ENCODE measurements at regions not wholly inside any gene's neighbourhood (a gene's known extent, or its start where the extent isn't known, plus 50 kb on each side); places are given as distances from the start of the nearest gene placed in this dataset.

DNA sequence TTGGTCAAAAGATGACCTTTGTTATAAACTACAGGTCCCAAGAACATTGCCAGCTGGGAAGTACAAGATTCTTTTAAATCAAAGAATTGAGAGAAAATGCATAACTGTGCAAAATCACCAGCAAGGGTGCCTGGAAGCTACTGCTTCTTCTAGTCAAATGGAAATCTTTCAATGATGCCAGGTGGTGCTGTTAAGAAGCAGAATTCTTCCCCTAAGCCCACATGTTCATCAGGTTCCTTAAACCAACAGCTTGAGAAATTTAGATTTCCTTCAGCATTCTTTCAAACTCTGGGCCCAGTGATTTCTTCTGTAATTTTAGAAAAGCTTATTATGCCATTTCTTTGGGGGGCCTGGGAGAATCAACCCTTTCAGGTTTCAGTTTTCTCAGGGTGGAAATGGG is 207.8 kb upstream of the WSCD1 start:
- FAIRE-seq = no peak
- H3K27me3 Mint-ChIP-seq (ENCODE audit: low read depth, unreplicated experiment) = peaks cover 18% of the 10 kb centered on the region
- no peak overlapping the region for H2AFZ ChIP-seq (ENCODE audit: low read depth, low read length)

DNA sequence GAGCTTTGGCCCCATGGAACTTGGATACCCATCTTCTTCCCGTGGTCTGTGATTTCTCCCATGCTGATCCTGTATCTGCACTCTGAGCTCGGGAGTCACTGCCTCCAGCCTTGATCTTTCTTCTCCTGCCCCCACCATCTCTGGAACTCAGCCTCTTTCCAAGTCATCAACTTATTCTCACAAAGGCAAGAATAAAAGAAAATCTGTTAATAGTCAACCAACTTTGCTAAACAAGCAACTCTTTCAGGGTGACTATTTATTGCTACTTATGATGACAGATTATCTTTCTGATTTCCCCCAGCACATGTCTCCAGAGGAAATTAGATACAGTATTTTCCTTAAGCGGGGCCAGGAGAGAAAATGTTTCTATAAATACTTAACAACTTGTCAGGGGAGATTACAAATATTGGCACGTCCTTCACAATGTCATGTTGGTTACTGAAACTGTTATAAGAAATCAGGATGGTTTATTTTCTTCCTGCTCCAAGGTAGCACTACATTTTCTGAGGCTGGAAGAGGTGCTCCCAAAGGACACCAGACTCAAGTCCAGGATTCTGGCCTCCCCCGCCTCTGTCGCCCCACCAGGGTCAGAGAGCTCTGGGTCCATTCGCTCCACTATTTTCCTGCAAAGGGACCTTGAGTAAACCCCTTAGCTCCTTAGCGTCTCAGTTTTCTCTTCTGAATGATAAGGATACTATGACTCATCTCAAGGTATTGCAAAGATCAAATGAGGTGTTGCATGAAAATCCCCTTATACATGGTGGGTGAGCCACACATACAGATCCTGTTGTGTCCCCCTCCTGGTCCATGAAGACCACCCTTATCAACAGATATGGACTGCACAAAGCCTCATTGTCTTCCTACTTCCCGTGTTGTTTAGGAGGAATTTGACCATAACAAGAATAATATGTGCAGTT is 205.2 kb upstream of the WSCD1 start:
- Mint-ChIP-seq H3K9me3 (ENCODE audit: unreplicated experiment) (no peaks in the 10 kb centered on the region), H3K27ac (ENCODE audit: unreplicated experiment) (no peak overlapping the region), H3K36me3 (ENCODE audit: low read depth, unreplicated experiment) (no peaks in the 10 kb centered on the region), H3K4me1 (ENCODE audit: low read depth, unreplicated experiment) (peaks cover 1% of the 10 kb centered on the region), H3K27me3 (ENCODE audit: low read depth, unreplicated experiment) (peaks cover 20% of the 10 kb centered on the region), H3K4me3 (ENCODE audit: unreplicated experiment) (no peak overlapping the region)
- H3K9me3 ChIP-seq (ENCODE audit: insufficient read depth, low read depth, low read length) = no peaks in the 10 kb centered on the region
- no peaks in the 10 kb centered on the region for H3K36me3 ChIP-seq (ENCODE audit: insufficient read depth, low read length)
- no peaks in the 10 kb centered on the region for H3K79me2 ChIP-seq (ENCODE audit: insufficient read depth, low read length)
- no peak overlapping the region for H3K4me3 ChIP-seq (ENCODE audit: insufficient read depth, low read depth, low read length)
- H3K4me1 ChIP-seq (ENCODE audit: insufficient read depth, low read length) = no peaks in the 10 kb centered on the region
- no peak overlapping the region for H3K27ac ChIP-seq (ENCODE audit: low read depth, low read length)
- no peaks in the 10 kb centered on the region for H3K27me3 ChIP-seq (ENCODE audit: insufficient read depth, low read length)
- DNase-seq (ENCODE audit: low read depth) = no peak
- no peak for FAIRE-seq
- no peak overlapping the region for H2AFZ ChIP-seq (ENCODE audit: low read depth, low read length)
- H3K4me2 ChIP-seq (ENCODE audit: low read length) = no peak overlapping the region
- no peak overlapping the region for H3K9ac ChIP-seq (ENCODE audit: low read length)
- TF ChIP-seq, protein P1, sequence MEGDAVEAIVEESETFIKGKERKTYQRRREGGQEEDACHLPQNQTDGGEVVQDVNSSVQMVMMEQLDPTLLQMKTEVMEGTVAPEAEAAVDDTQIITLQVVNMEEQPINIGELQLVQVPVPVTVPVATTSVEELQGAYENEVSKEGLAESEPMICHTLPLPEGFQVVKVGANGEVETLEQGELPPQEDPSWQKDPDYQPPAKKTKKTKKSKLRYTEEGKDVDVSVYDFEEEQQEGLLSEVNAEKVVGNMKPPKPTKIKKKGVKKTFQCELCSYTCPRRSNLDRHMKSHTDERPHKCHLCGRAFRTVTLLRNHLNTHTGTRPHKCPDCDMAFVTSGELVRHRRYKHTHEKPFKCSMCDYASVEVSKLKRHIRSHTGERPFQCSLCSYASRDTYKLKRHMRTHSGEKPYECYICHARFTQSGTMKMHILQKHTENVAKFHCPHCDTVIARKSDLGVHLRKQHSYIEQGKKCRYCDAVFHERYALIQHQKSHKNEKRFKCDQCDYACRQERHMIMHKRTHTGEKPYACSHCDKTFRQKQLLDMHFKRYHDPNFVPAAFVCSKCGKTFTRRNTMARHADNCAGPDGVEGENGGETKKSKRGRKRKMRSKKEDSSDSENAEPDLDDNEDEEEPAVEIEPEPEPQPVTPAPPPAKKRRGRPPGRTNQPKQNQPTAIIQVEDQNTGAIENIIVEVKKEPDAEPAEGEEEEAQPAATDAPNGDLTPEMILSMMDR (IDR thresholded peaks at IDR 0.05; ENCODE audit: insufficient read depth, low read depth, low read length) = no peak
- no peak for TF ChIP-seq EZH2 (IDR thresholded peaks at IDR 0.05; ENCODE audit: insufficient read depth, low read length)
- no peaks in the 10 kb centered on the region for H4K20me1 ChIP-seq (ENCODE audit: insufficient read depth, low read length)

More for the DNA sequence above, 207.8 kb upstream of the WSCD1 start:
- no peak overlapping the region for H3K27ac ChIP-seq (ENCODE audit: low read depth, low read length)
- TF ChIP-seq, protein P1 (IDR thresholded peaks at IDR 0.05; ENCODE audit: insufficient read depth, low read depth, low read length) = no peak
- TF ChIP-seq EZH2 (IDR thresholded peaks at IDR 0.05; ENCODE audit: insufficient read depth, low read length) = no peak
- Mint-ChIP-seq H3K9me3 (ENCODE audit: unreplicated experiment) (no peaks in the 10 kb centered on the region), H3K27ac (ENCODE audit: unreplicated experiment) (no peak overlapping the region), H3K4me1 (ENCODE audit: low read depth, unreplicated experiment) (peaks cover 1% of the 10 kb centered on the region), H3K36me3 (ENCODE audit: low read depth, unreplicated experiment) (no peaks in the 10 kb centered on the region), H3K4me3 (ENCODE audit: unreplicated experiment) (no peak overlapping the region)
- H4K20me1 ChIP-seq (ENCODE audit: insufficient read depth, low read length) = no peaks in the 10 kb centered on the region
- no peak for DNase-seq (ENCODE audit: low read depth)
- no peaks in the 10 kb centered on the region for H3K4me1 ChIP-seq (ENCODE audit: insufficient read depth, low read length)
- H3K27me3 ChIP-seq (ENCODE audit: insufficient read depth, low read length) = no peaks in the 10 kb centered on the region
- H3K4me2 ChIP-seq (ENCODE audit: low read length) = no peak overlapping the region
- no peak overlapping the region for H3K4me3 ChIP-seq (ENCODE audit: insufficient read depth, low read depth, low read length)
- no peaks in the 10 kb centered on the region for H3K79me2 ChIP-seq (ENCODE audit: insufficient read depth, low read length)
- no peaks in the 10 kb centered on the region for H3K36me3 ChIP-seq (ENCODE audit: insufficient read depth, low read length)
- H3K9ac ChIP-seq (ENCODE audit: low read length) = no peak overlapping the region
- H3K9me3 ChIP-seq (ENCODE audit: insufficient read depth, low read depth, low read length) = no peaks in the 10 kb centered on the region

DNA sequence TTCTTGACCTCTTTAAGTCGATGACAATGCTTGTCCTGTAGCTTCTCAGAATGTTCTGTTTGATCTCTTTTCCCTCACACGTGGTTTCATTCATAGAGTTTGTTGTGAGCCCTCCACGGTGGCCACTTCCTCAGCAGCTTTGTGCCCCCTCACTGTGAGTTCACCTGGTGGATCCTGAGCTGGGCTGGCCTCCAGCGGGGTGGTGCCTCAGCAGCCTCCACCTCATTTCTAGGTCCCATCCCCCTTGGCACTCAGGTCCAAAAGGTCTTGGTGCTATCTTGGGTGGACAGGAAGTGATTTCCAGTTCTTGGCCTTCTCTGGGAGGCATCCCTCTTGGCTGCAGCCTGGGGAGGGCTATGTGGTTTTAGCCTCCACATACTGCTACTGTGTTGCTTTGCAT is 203.2 kb upstream of the WSCD1 start:
- TF ChIP-seq EZH2 (IDR thresholded peaks at IDR 0.05; ENCODE audit: insufficient read depth, low read length) = no peak
- TF ChIP-seq, protein P1 (IDR thresholded peaks at IDR 0.05; ENCODE audit: insufficient read depth, low read depth, low read length) = no peak
- Histone ChIP-seq H3K4me1 (ENCODE audit: insufficient read depth, low read length) (no peaks in the 10 kb centered on the region), H4K20me1 (ENCODE audit: insufficient read depth, low read length) (no peaks in the 10 kb centered on the region), H3K9ac (ENCODE audit: low read length) (no peak overlapping the region), H2AFZ (ENCODE audit: low read depth, low read length) (no peak overlapping the region), H3K4me3 (ENCODE audit: insufficient read depth, low read depth, low read length) (no peak overlapping the region), H3K4me2 (ENCODE audit: low read length) (no peak overlapping the region), H3K27me3 (ENCODE audit: insufficient read depth, low read length) (no peaks in the 10 kb centered on the region), H3K9me3 (ENCODE audit: insufficient read depth, low read depth, low read length) (no peaks in the 10 kb centered on the region), H3K36me3 (ENCODE audit: insufficient read depth, low read length) (no peaks in the 10 kb centered on the region), H3K27ac (ENCODE audit: low read depth, low read length) (no peak overlapping the region), H3K79me2 (ENCODE audit: insufficient read depth, low read length) (no peaks in the 10 kb centered on the region)
- FAIRE-seq (no peak), DNase-seq (ENCODE audit: low read depth) (no peak)
- H3K27ac Mint-ChIP-seq (ENCODE audit: unreplicated experiment) = no peak overlapping the region
- H3K27me3 Mint-ChIP-seq (ENCODE audit: low read depth, unreplicated experiment) = peaks cover 18% of the 10 kb centered on the region
- H3K4me1 Mint-ChIP-seq (ENCODE audit: low read depth, unreplicated experiment) = peaks cover 8% of the 10 kb centered on the region
- H3K36me3 Mint-ChIP-seq (ENCODE audit: low read depth, unreplicated experiment) = no peaks in the 10 kb centered on the region
- no peak overlapping the region for H3K4me3 Mint-ChIP-seq (ENCODE audit: unreplicated experiment)
- no peaks in the 10 kb centered on the region for H3K9me3 Mint-ChIP-seq (ENCODE audit: unreplicated experiment)
